WI38 (cell line): ENCODE measurements at regions not wholly inside any gene's neighbourhood (a gene's known extent, or its start where the extent isn't known, plus 50 kb on each side); places are given as distances from the start of the nearest gene placed in this dataset.

Experiments used
- H3K4me3 ChIP-seq: 2 replicates; pipeline ENCODE4 v1.5.1; 2011; ENCODE audit warnings: low read depth, mild to moderate bottlenecking, control low read depth, low read length
- CTCF ChIP-seq: IDR thresholded peaks from 2 replicates; pipeline ENCODE4 v1.5.1; 2012; ENCODE audit warnings: low read depth, mild to moderate bottlenecking, control low read depth, low read length

GRCh38 chr5:56685503-56686217 lies 129.7 kb upstream of the MAP3K1 start:
- no peak for TF ChIP-seq CTCF
- no peak overlapping the region for H3K4me3 ChIP-seq

- no peak overlapping the region for H3K4me3 ChIP-seq
- no peak for TF ChIP-seq CTCF
Measured at GRCh38 chr5:56684159-56684558, 131.2 kb upstream of the MAP3K1 start.

GRCh38 chr5:56683733-56684132 lies 131.6 kb upstream of the MAP3K1 start:
- no peak for TF ChIP-seq CTCF
- H3K4me3 ChIP-seq, result no peak overlapping the region

GRCh38 chr5:56683281-56683680 lies 132.1 kb upstream of the MAP3K1 start:
- H3K4me3 ChIP-seq, result no peak overlapping the region

GRCh38 chr5:56681346-56681745 lies 134.0 kb upstream of the MAP3K1 start:
- no peak overlapping the region for H3K4me3 ChIP-seq
- no peak for TF ChIP-seq CTCF

More at GRCh38 chr5:56683281-56683680, 132.1 kb upstream of the MAP3K1 start:
- TF ChIP-seq CTCF, result no peak

- no peak overlapping the region for H3K4me3 ChIP-seq
- no peak for TF ChIP-seq CTCF
Measured at GRCh38 chr5:56680731-56681130, 134.6 kb upstream of the MAP3K1 start.

- H3K4me3 ChIP-seq, result no peak overlapping the region
- TF ChIP-seq CTCF, result no peak
Measured at GRCh38 chr5:56677690-56678305, 137.6 kb upstream of the MAP3K1 start.
